ENCODE measurements at regions not wholly inside any gene's neighbourhood (a gene's known extent, or its start where the extent isn't known, plus 50 kb on each side); places are given as distances from the start of the nearest gene placed in this dataset.
A peak's percentile ranks its signal among the peaks of the same experiment; 100 is the strongest.

DNA sequence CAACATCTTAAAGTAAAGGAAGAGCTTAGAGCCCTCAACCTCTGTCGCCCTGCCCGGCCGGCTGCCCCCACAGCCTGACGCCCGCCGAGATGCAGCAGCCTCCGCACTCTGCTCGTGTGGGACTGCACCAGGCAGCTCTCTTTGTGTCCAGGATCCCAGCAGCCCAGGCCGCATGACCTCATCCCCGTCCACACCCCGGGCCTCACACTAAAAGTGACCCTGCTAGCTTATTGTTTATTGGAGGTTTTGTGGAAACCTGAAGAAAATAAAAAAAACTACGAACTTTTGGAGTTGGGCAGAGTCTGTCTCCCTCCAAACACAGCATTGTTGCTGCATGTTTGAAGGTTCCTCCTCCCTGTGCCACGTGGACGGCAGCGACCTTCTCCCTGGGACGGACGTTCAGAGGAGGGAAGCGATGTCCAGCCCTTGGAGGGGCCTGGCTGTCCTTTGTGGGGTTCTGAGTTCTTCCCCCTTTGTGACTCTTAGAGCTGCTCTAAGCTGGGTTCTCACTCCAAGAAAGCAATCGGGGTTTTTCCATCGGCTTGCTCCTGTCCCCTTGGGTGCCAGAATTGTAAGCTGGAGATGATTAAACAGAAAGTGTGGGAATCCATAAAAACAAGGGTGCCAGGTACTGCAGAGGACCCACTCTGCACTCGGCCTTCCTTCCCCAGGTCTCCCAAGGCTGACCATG lies 103.5 kb upstream of the COL5A1 start:
- H3K27me3 ChIP-seq (replicated peaks in 1 of 4; ENCODE audit: control insufficient read depth in 3 of 4, extremely low read depth in 1 of 4, insufficient read depth in 3 of 4, low read length in 3 of 4), result no peaks in the 10 kb centered on the region; a peak in 1 of 7 replicates
- no peaks in the 10 kb centered on the region for H3K23me2 ChIP-seq (ENCODE audit: low read depth, low read length)
- no peak overlapping the region for H2BK20ac ChIP-seq (ENCODE audit: low read length)
- H3K9ac ChIP-seq (replicated peaks in 1 of 4; ENCODE audit: extremely low read depth in 1 of 4, low read depth in 3 of 4, low read length in 3 of 4), result no peak overlapping the region
- no peak overlapping the region for H2AFZ ChIP-seq (ENCODE audit: low read length)
- no peak overlapping the region for H3K23ac ChIP-seq (ENCODE audit: insufficient read length)
- ChIA-PET CTCF (ENCODE audit: partially characterized antibody) (interaction anchor here (1.2 to 1.7 kb wide), 2 partner anchors 10 to 13 kb away, joined by 4 read pairs; no protein-coding TSS in a partner anchor), POLR2A (ENCODE audit: partially characterized antibody) (no interaction called here)
- H2BK15ac ChIP-seq (ENCODE audit: low read length), result no peak overlapping the region
- H3K4me1 ChIP-seq (replicated peaks in 1 of 4; ENCODE audit: control insufficient read depth in 3 of 4, insufficient read depth in 4 of 4, low read length in 3 of 4), result no peaks in the 10 kb centered on the region; a peak in 1 of 7 replicates
- H2BK120ac ChIP-seq (replicated peaks; ENCODE audit: low read depth, low read length), result no peak overlapping the region
- no peak overlapping the region for H3K14ac ChIP-seq (ENCODE audit: insufficient read length)
- no peak overlapping the region for H3K4me2 ChIP-seq (ENCODE audit: insufficient read depth in 1 of 2, low read depth in 2 of 2, low read length in 2 of 2)
- no peak overlapping the region for H4K5ac ChIP-seq (ENCODE audit: insufficient read length, low read depth, low read length)
- DNase-seq (ENCODE audit: low read depth in 1 of 2, low spot score in 2 of 2) (no peak), FAIRE-seq (no peak)
- no peaks in the 10 kb centered on the region for H3K79me1 ChIP-seq (ENCODE audit: low read depth, low read length)
- H4K8ac ChIP-seq (ENCODE audit: extremely low read depth, insufficient read depth, low read length), result peak overlapping the region; percentile 39; the same call in 1 of the 2 replicates
- H3K36me3 ChIP-seq (ENCODE audit: control insufficient read depth in 2 of 4, insufficient read depth in 4 of 4, low read length in 3 of 4), result no peaks in the 10 kb centered on the region
- no peak overlapping the region for H2BK12ac ChIP-seq (ENCODE audit: low read depth, low read length)
- no peaks in the 10 kb centered on the region for H3K79me2 ChIP-seq (ENCODE audit: control insufficient read depth in 1 of 2, insufficient read depth in 2 of 2, low read length in 2 of 2)
- H3K4me3 ChIP-seq (ENCODE audit: extremely low read depth in 1 of 4, insufficient read depth in 2 of 4, low read depth in 3 of 4, low read length in 4 of 4), result no peak overlapping the region
- 90% methylated on average over 21 of the region's 21 CpGs; no CpG with 5 or more reads in 1 of the 2 experiments for WGBS, 2 experiments (ENCODE audit: extremely low coverage in 1 of 2, insufficient coverage in 1 of 2, insufficient read length in 1 of 2, insufficient replicate concordance in 2 of 2, low coverage in 1 of 2, low lambda C conversion rate in 2 of 2, missing lambda C conversion rate in 1 of 2)
- H2BK5ac ChIP-seq (ENCODE audit: low read depth, low read length), result no peak overlapping the region
- H3K56ac ChIP-seq (replicated peaks; ENCODE audit: insufficient read length, low read depth, low read length), result no peak overlapping the region
- no peaks in the 10 kb centered on the region for H4K20me1 ChIP-seq (replicated peaks in 1 of 2; ENCODE audit: control insufficient read depth in 1 of 2, insufficient read depth in 2 of 2, low read length in 2 of 2)
- no peak overlapping the region for H3K4ac ChIP-seq (replicated peaks; ENCODE audit: insufficient read length, low read depth, low read length)
- no peak overlapping the region for H4K91ac ChIP-seq (replicated peaks; ENCODE audit: insufficient read length, low read length)
- H2AK5ac ChIP-seq (ENCODE audit: low read depth, low read length), result no peak overlapping the region
- H3K18ac ChIP-seq (ENCODE audit: extremely low read depth, low read length), result no peak overlapping the region
- H3K9me3 ChIP-seq (ENCODE audit: insufficient read depth in 2 of 2, low read depth in 1 of 2, low read length in 1 of 2), result no peaks in the 10 kb centered on the region; a peak in 1 of 4 replicates
- H3K27ac ChIP-seq (ENCODE audit: low read depth, low read length), result no peak overlapping the region
- TF ChIP-seq SUZ12 (IDR thresholded peaks at IDR 0.05; ENCODE audit: low read length) (no peak), CTBP2 (IDR thresholded peaks at IDR 0.05; ENCODE audit: borderline replicate concordance, insufficient read depth, insufficient read length, low read length) (no peak), TEAD4 (IDR thresholded peaks at IDR 0.05; ENCODE audit: low read depth, low read length) (no peak)
- TF ChIP-seq, protein P1, sequence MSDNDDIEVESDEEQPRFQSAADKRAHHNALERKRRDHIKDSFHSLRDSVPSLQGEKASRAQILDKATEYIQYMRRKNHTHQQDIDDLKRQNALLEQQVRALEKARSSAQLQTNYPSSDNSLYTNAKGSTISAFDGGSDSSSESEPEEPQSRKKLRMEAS (IDR thresholded peaks at IDR 0.05), result no peak
